Progenitor cell of endocrine pancreas (in vitro differentiated cells): ENCODE measurements at regions not wholly inside any gene's neighbourhood (a gene's known extent, or its start where the extent isn't known, plus 50 kb on each side); places are given as distances from the start of the nearest gene placed in this dataset.

Experiments used
- DNase-seq: peaks from one replicate; pipeline ENCODE4 v3.0.0; 2021; ENCODE audit warnings: low spot score; ENCODE audit not compliant: unreplicated experiment
- H3K27ac Mint-ChIP-seq: 2 replicates; pipeline ENCODE4 v1.8.0; 2021; ENCODE audit warnings: mild to moderate bottlenecking, moderate library complexity, mixed read lengths
- H3K27me3 Mint-ChIP-seq: 2 replicates; pipeline ENCODE4 v1.8.0; 2021; ENCODE audit warnings: mixed read lengths
- H3K36me3 Mint-ChIP-seq: 2 replicates; pipeline ENCODE4 v1.8.0; 2022; ENCODE audit warnings: mixed read lengths; ENCODE audit not compliant: insufficient read depth
- H3K4me1 Mint-ChIP-seq: 2 replicates; pipeline ENCODE4 v1.8.0; 2021; ENCODE audit warnings: low read depth, mixed read lengths
- H3K4me3 Mint-ChIP-seq: 2 replicates; pipeline ENCODE4 v1.8.0; 2021; ENCODE audit warnings: low read depth, mild to moderate bottlenecking, moderate library complexity, mixed read lengths
- H3K9me3 Mint-ChIP-seq: 2 replicates; pipeline ENCODE4 v1.8.0; 2021; ENCODE audit warnings: low read depth, mixed read lengths
- CTCF ChIP-seq: fragments of 200-600 bp; sonication (generic); IDR thresholded peaks from one replicate; pipeline ENCODE4 v1.5.0; 2021; ENCODE audit warnings: antibody characterized with exemption, mild to moderate bottlenecking; ENCODE audit not compliant: unreplicated experiment

- Mint-ChIP-seq H3K4me1 (peaks cover 4% of the 10 kb centered on the region), H3K4me3 (no peak overlapping the region), H3K27me3 (no peaks in the 10 kb centered on the region), H3K36me3 (no peaks in the 10 kb centered on the region), H3K9me3 (no peaks in the 10 kb centered on the region), H3K27ac (no peak overlapping the region)
- no peak for DNase-seq
- no peak for TF ChIP-seq CTCF
Observed at GRCh38 chr6:79796197-79796596, 151.2 kb downstream of the ELOVL4 start.

DNA sequence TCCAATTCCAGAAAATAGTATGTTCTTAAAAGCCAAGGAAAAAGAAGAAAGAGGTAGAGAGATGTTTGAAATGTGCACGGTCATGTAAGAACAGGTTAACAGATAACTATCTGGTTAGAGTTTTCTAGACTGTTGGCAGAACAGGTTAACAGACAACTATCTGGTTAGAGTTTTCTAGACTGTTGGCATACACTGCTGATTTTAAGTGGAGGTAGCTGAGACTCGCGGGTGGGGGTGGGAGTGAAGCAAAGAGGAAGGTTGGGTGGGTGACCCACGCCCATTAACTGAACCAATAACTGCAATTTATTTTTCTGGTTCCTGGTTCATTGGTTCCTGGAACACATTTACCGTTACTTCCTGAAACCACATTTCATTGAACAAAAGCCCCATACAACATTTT is 157.5 kb downstream of the ELOVL4 start:
- no peaks in the 10 kb centered on the region for H3K4me1 Mint-ChIP-seq
- H3K27ac Mint-ChIP-seq: no peak overlapping the region
- H3K27me3 Mint-ChIP-seq: no peaks in the 10 kb centered on the region
- TF ChIP-seq CTCF: no peak
- no peak overlapping the region for H3K4me3 Mint-ChIP-seq
- no peaks in the 10 kb centered on the region for H3K9me3 Mint-ChIP-seq
- no peaks in the 10 kb centered on the region for H3K36me3 Mint-ChIP-seq
- DNase-seq: no peak

GRCh38 chr6:79788756-79789155 is 157.6 kb downstream of the SH3BGRL2 start:
- no peak overlapping the region for H3K27ac Mint-ChIP-seq
- no peak for TF ChIP-seq CTCF
- no peak for DNase-seq
- no peaks in the 10 kb centered on the region for H3K36me3 Mint-ChIP-seq
- no peak overlapping the region for H3K4me3 Mint-ChIP-seq
- H3K9me3 Mint-ChIP-seq: no peaks in the 10 kb centered on the region
- no peaks in the 10 kb centered on the region for H3K4me1 Mint-ChIP-seq
- no peaks in the 10 kb centered on the region for H3K27me3 Mint-ChIP-seq

- Mint-ChIP-seq H3K36me3 (no peaks in the 10 kb centered on the region), H3K4me3 (no peak overlapping the region), H3K27me3 (no peaks in the 10 kb centered on the region), H3K9me3 (no peaks in the 10 kb centered on the region), H3K4me1 (no peaks in the 10 kb centered on the region), H3K27ac (no peak overlapping the region)
- no peak for DNase-seq
- no peak for TF ChIP-seq CTCF
Observed at GRCh38 chr6:79787626-79788025, 156.5 kb downstream of the SH3BGRL2 start.

GRCh38 chr6:79784395-79784753 is 153.2 kb downstream of the SH3BGRL2 start:
- no peak for TF ChIP-seq CTCF
- no peaks in the 10 kb centered on the region for H3K4me1 Mint-ChIP-seq
- H3K27me3 Mint-ChIP-seq: no peaks in the 10 kb centered on the region
- H3K36me3 Mint-ChIP-seq: no peaks in the 10 kb centered on the region
- no peak overlapping the region for H3K27ac Mint-ChIP-seq
- no peaks in the 10 kb centered on the region for H3K9me3 Mint-ChIP-seq
- H3K4me3 Mint-ChIP-seq: no peak overlapping the region
- DNase-seq: no peak
